ENCODE measurements at regions not wholly inside any gene's neighbourhood (a gene's known extent, or its start where the extent isn't known, plus 50 kb on each side); places are given as distances from the start of the nearest gene placed in this dataset.

DNA sequence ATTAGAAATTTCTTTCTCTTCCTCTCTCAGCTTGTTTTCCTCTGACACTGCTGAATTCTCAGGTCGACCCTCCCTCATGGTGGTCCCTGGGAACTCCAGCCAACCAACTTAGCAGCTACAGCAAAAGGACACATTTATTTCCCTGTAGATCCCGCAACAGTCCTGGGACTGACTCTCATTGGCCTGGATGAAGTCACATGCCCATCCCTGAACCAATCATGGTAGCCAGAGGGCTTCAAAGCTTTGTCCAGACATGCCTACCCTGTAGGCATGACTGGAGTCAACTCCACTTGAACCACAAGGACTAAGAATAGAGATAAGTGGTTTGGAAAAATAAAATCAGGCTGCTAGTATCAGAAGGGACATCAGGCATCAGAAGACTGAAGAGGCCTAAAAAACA lies 84.6 kb upstream of the LRRC55 start:
- no peak for DNase-seq
- intact Hi-C loops (cut with DNase I), result no loop called here

DNA sequence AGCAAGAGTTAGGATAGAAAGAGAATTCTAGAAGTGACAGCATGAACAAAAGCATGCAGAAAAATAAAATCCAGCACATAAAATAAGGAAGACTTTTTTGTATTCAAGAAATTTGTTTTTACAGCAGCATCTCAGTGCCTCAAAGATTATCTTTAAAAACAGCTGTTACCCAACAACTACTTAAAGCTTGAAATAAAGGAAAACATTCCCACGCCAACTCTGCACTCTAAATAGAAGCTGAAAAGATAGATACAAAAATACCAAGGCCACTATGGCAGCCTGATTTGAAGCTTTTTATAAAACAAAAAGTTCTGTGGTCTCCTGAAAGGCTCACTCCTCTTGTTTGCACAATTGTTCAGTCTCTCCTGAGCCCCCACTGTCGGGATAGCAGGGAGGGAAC lies 83.6 kb upstream of the LRRC55 start:
- DNase-seq, result no peak
- intact Hi-C loops (cut with DNase I), result no loop called here

DNA sequence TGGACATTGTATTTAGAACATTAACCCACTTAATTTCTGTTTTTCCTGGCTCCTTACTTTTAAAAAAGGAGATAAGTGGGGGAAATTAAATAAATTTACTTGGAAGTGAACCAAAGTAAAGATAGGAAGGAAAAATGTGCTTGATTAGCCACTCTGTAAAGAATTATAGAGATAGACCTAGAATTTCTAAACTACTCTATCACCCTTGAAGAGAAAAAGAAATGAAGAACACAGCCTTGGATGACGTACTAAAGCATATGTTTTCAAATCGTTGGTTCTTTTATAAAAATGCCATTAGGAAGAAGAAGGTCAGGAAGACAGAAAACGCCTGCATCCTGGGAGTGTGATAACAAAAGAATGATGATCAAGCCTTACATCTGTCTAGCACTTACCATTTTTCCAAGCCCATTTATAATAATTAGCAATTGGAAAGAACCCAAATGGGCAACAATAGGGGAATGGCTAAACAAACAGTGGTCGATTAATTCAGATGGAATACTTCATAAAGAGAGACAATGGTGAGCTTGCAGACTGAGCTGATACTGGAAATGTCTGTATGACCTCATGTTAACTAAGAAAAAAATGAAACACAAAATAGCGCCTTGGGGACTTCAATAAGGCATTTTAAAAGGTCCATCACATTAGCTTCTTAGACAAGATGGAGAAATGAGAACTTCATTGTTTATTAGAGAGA lies 81.0 kb upstream of the LRRC55 start:
- intact Hi-C loops (cut with DNase I), result no loop called here
- DNase-seq, result no peak

DNA sequence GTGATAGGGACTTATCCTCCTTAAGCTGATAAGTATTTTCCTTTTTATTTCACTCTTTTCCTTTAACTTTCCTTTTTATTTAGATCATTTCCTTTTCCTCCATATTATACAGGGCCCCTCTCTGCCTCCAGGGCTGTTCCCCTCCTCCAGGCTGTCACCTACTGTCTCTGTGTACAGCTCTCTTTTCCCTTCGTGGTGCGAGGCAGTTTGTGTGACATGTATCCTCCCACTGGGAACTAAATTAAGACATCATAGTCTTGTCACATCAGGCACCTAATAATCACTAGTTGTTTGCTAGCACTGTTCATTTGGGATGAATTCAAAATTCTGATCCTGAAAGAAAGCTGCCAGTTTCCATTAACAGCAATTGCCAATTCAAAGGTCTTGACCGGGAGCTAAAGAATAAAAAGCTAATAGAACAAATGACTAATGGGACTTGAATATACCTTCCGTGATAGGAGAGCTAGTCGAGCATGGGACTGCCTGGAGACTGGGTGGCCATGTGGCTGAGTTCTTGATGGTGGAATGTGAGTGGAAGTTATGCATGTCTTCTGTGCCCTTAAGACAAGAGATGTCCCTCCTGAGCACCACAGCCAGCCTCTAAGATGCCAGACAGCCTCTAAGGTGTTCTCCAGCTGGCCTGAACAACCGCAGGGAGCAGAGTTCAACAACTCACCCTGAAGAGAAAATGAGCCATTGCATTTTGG lies 77.7 kb upstream of the LRRC55 start:
- intact Hi-C loops (cut with DNase I), result no loop called here
- DNase-seq, result peak in 40 of 42 donors; percentile 16 to 91 (median 58)

DNA sequence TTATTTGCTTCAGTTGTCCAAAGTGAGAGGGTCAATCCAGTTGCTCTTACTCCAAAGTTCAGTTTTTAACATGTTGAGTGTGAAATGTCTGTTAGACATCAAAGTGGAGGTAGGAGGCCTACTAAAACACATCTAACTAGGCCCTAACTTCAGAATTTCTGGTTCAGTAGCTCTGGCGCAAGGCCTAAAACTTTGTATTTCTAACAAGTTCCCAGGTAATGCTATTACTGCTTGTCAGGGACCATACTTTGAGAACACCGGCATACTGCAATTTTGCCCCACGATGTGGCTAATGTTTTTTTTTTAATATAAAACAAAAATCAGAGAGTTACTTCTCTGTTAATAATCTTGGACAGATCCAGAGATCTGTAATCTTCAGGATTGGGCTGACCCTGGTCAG lies 72.4 kb upstream of the LRRC55 start:
- intact Hi-C loops (cut with DNase I), result no loop called here
- no peak for DNase-seq

DNA sequence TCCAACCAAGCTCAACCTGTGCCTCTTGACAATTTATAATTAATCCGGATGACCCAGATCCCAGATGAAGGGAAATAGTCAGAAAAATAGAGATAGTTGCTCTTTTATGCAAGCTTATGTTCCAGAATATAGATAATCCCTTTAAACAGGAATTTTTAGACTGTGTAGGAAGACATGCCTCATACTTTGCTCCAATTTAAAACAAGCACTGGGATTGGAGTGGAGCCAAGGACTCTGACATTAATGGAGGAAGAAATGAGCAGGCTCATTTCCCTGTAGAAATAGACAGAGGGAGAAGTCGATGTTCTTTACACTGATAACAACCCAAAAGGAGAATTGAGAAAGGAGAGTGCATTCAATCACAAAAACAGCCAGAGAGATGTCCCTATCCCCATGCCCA lies 70.1 kb upstream of the LRRC55 start:
- intact Hi-C loops (cut with DNase I), result no loop called here
- DNase-seq, result peak in 26 of 42 donors; percentile 6 to 81 (median 44)

DNA sequence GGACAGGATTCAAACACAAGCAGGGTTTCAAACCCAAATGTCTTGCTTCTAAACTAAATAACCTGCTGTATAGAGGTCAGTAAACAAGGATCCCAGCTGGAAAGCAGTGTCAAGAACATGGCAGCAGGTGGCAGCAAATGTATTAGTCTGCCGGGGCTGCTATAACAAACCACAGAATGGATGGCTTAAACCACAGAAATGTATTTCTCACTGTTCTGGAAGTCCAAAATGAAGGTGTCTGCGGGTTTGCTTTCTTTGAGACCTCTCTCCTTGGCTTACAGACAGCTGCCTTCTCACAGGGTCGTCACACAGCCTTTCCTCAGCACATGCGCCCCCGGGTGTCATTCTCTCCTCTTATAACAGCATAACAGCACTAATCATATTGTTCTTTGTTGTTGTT lies 65.1 kb upstream of the LRRC55 start:
- peak in 34 of 42 donors; percentile 6 to 70 (median 34) for DNase-seq

DNA sequence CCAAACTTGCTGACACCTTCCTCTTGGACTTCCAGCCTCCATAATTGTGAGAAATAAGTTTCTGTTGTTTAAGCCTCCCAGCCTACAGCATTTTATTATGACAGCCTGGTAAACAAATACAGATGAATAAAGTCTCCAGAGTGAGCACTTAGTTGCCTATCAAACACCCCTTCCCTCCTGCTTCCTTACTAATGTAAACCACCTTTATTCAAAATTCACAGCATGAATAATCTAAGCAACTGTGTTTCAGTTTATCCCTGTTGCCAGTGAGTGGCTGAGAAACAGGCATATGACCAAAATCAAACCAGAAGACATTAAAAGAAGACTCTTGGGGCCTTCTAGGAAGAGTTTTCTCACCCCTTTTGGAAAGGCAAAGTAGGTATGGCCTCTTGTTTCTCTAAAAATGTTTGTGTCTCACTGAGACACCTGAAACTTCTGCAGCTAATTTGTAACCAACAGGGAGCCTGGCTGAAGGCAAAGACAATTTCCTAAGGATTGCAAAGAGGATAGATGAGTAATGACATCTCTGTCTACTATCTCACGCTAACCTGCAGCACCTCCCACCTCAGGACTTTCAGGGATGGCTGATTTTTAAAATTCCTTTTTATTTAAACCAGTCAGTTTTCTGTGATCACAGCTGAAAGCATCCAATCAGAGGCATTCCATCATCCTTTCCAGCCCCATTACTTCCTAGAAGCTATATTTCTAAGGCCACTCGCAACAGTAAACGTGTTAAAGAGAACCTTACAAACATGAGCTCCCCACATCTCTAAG lies 61.4 kb upstream of the LRRC55 start:
- intact Hi-C loops (cut with DNase I), result no loop called here
- no peak for DNase-seq

More for the DNA sequence above, 65.1 kb upstream of the LRRC55 start:
- intact Hi-C loops (cut with DNase I), result no loop called here

DNA sequence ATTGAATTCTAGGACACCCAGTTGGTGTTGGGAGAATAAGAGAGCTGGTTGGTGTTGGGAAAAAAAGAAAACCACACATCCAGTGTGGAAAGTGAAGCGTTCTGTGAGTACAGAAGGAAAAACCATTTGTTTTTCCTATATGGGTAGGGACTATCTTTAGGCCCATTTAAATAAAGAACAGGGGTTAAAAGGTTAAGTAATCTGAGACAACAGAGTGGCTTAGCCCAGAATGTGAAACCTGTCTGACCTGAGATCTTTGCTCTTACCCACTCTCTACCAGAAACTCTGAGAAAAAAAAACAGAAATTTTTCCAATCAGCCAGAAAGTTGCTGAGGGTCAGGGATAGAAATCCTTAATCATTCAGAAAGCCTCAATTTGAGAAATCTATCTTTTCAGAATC lies 59.8 kb upstream of the LRRC55 start:
- no peak for DNase-seq
- intact Hi-C loops (cut with DNase I), result no loop called here

DNA sequence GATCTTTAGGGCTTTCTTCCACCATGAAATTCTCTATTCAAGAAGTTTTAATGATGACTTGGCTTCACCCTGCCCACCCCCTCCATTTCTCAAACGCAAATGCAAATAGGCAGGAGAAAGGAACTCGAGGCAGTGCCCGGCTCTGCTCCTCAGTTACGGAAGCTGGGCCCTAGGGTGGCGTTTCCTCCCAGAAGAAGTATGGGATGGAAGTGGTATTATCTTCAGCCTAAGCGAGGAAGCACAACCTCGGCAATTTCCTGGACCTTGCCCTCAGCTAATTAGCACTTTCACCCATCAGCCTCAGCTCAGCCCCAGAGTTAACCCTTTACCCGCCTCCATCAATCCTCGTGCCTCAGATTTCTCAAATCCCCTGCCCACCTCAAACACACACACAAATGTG lies 58.2 kb upstream of the LRRC55 start:
- DNase-seq, result no peak
- intact Hi-C loops (cut with DNase I), result no loop called here

DNA sequence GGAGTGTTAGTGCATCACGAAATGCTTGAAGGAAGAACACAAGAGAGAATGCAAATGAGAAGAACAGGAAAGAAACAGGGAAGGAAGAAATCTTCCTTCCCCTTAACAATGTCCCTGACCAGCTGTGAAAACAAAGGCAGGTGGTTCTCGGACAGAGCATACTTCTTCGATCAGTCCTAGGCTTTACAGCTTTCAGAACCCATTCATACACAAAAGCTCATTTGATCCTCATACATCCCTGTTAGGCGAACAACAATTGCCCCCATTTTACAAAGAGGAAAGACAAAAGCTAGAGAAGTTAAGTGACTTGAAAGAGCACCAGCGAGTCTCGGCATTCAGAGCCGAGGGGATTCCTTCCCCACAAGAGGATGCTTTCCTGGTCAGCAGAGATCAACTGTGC lies 57.2 kb upstream of the LRRC55 start:
- intact Hi-C loops (cut with DNase I), result no loop called here
- DNase-seq, result no peak

DNA sequence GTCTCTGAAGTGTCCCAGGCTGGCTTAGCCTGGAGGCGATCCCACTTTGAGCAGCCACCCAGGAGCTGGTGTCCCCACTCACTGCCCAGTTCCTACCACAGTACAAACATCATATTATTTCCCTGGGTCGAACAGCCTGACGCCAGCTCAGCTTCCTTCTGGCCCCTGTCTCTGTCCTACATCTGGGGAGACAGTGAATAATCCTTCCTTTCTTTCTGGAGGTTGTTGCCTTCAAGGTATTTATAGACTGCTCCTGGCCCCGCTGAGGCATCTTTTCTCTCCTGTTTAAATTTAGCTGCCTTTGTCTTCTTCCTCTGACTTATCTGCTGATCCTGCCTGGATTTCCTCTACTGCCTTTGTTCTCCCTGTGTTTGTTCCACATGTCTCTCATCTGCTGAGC lies 56.8 kb upstream of the LRRC55 start:
- DNase-seq, result no peak
- intact Hi-C loops (cut with DNase I), result no loop called here

DNA sequence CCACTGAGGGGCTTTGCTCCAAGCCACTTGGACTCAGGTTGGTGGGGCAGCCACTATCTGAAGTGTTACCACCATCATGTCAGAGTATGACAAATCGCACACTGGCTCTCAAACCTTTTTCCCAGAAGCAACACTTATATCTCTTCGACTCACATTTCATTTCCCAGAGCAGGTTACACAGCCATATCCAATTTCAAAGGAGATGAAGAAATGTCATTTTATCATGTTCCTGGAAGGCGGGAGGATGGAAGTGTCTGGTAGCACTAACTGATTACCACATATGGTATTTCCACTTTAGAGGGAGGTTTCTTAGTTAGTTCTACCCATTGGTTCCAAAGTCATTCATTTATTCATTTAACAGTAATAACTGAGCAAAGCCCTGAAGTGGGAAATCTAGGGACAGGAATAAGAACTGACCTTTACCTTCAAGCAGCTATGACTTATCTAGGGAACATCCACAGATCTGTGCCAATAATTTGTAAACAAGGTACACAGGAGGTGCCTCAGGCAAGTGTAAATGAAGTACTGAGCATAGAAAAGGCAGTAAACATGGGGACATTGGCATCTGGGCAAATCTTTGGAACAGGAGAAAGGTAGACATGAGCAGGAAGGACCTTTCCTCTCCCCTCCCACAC lies 54.9 kb upstream of the LRRC55 start:
- intact Hi-C loops (cut with DNase I), result no loop called here
- DNase-seq, result no peak

DNA sequence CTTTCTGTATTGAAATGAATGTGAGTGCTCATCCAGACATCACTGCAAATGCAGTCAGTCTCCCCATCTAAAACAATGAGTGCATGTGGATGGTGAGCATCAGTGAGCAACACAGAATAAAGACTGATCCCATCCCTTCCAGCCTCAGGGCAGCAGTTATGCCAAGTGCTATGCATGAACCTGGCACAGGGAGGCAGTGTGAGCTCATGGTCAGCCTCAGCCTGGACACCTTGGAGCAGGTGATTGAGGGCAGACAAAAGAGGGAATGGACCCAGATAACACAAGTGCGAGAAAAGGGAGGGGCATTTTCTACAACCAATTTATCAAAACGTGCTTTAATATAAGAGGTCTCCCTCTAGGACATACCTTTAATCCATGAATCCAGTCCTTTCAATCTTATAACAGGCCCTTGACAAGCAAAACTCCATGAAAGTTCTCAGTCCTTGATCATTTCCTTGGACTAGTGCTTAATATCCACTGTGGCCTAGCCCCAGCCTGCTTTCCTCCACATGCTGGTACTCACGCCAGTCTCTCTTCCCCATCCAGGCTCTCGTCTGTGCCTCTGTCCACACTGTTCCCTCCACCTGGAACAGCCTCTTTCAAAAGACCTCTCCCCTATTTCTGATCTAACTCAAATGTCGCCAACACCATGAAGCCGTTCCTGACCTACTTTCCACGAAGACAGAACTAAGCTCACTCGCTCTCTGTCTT lies 50.5 kb upstream of the LRRC55 start:
- intact Hi-C loops (cut with DNase I), result loop anchor here (5.0 kb wide), 1 partner anchor 116 kb away; no protein-coding TSS in a partner anchor
- peak in 21 of 42 donors; percentile 5 to 45 (median 18) for DNase-seq
